ENCODE measurements at regions not wholly inside any gene's neighbourhood (a gene's known extent, or its start where the extent isn't known, plus 50 kb on each side); places are given as distances from the start of the nearest gene placed in this dataset.
A peak's percentile ranks its signal among the peaks of the same experiment; 100 is the strongest.

DNA sequence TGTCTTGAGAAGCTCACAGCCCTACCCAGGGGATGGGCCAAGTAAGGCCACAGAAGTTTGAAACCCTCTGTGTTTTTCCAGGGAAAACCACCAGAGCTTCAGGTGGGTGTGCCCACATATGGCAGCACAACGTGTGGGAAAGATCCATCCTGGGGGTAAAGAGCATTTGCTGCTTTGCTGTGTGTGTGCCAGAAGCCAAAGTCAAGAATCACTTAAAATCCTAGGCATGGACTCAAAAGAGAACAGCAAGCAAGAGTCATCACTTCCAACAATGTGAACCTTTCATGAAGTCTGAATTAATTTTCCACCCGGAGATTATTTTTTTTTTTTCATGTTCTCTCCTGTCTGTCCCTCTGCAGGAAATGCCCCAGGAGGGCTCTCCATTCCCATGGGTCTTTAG is 308.2 kb upstream of the SGK1 start:
- DNase-seq = no peak
- Histone ChIP-seq H3K9me3 (ENCODE audit: low read length) (no peaks in the 10 kb centered on the region), H2AFZ (ENCODE audit: low read length) (no peak overlapping the region), H3K27me3 (ENCODE audit: low read length) (no peaks in the 10 kb centered on the region), H3K36me3 (ENCODE audit: insufficient read depth, low read length) (no peaks in the 10 kb centered on the region), H3K79me2 (ENCODE audit: low read length) (no peaks in the 10 kb centered on the region), H3K4me3 (ENCODE audit: low read length) (no peak overlapping the region), H3K9ac (ENCODE audit: low read length) (no peak overlapping the region), H3K4me1 (ENCODE audit: low read length) (peaks cover 10% of the 10 kb centered on the region), H3K27ac (ENCODE audit: low read length) (no peak overlapping the region), H3K9me2 (replicated peaks; ENCODE audit: insufficient read depth, low read length) (no peaks in the 10 kb centered on the region), H3K4me2 (ENCODE audit: low read depth, low read length, poor library complexity, severe bottlenecking) (no peak overlapping the region), H4K20me1 (ENCODE audit: insufficient read depth, low read depth, low read length) (no peaks in the 10 kb centered on the region)

DNA sequence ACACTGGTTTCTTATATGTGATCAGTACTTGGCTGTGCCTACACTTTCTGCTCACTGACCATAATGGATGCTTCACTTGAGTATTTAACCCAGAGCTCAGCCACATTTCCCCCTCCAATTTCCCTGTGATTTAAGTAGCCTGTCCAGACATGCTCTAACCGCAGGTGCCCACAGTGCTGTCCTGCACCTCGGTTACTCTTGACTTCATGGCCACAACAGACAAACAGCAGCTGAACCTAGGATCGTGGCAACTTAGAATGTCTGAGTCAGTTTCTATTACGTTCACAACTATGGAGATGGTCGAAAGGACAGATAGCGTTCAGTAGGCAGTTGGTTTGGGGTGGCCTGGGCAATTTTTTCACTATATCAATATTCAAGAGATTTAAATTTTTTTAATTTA is 306.9 kb upstream of the SGK1 start:
- H3K4me1 ChIP-seq (ENCODE audit: low read length) = no peaks in the 10 kb centered on the region
- H3K4me3 ChIP-seq (ENCODE audit: low read length) = no peak overlapping the region
- no peaks in the 10 kb centered on the region for H3K79me2 ChIP-seq (ENCODE audit: low read length)
- no peak overlapping the region for H3K9ac ChIP-seq (ENCODE audit: low read length)
- no peaks in the 10 kb centered on the region for H3K27me3 ChIP-seq (ENCODE audit: low read length)
- no peaks in the 10 kb centered on the region for H4K20me1 ChIP-seq (ENCODE audit: insufficient read depth, low read depth, low read length)
- H3K27ac ChIP-seq (ENCODE audit: low read length) = no peak overlapping the region
- H3K9me2 ChIP-seq (replicated peaks; ENCODE audit: insufficient read depth, low read length) = no peaks in the 10 kb centered on the region
- H2AFZ ChIP-seq (ENCODE audit: low read length) = no peak overlapping the region
- no peaks in the 10 kb centered on the region for H3K9me3 ChIP-seq (ENCODE audit: low read length)
- DNase-seq = no peak
- no peaks in the 10 kb centered on the region for H3K36me3 ChIP-seq (ENCODE audit: insufficient read depth, low read length)
- no peak overlapping the region for H3K4me2 ChIP-seq (ENCODE audit: low read depth, low read length, poor library complexity, severe bottlenecking)

DNA sequence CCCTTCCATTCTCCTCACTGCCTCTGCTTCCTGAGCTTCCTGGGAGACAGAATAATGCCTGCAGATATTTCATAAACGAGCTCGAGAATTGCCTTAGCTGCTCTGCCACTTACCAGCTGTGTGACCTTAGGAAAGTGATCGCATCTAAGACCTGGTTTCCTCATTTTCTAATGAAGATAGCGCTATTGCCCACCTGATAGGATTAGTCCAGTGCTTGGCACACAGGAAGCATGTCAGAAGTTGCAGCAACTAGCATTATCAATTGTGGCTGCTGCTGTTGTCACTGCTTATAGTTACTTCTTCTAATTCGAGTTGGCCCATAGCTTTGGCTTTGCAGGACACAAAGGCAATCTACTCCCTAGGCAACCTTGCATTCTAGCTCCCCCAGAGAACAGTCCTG is 305.5 kb upstream of the SGK1 start:
- H3K9me2 ChIP-seq (replicated peaks; ENCODE audit: insufficient read depth, low read length) = no peaks in the 10 kb centered on the region
- no peak for DNase-seq
- H3K4me2 ChIP-seq (ENCODE audit: low read depth, low read length, poor library complexity, severe bottlenecking) = no peak overlapping the region

DNA sequence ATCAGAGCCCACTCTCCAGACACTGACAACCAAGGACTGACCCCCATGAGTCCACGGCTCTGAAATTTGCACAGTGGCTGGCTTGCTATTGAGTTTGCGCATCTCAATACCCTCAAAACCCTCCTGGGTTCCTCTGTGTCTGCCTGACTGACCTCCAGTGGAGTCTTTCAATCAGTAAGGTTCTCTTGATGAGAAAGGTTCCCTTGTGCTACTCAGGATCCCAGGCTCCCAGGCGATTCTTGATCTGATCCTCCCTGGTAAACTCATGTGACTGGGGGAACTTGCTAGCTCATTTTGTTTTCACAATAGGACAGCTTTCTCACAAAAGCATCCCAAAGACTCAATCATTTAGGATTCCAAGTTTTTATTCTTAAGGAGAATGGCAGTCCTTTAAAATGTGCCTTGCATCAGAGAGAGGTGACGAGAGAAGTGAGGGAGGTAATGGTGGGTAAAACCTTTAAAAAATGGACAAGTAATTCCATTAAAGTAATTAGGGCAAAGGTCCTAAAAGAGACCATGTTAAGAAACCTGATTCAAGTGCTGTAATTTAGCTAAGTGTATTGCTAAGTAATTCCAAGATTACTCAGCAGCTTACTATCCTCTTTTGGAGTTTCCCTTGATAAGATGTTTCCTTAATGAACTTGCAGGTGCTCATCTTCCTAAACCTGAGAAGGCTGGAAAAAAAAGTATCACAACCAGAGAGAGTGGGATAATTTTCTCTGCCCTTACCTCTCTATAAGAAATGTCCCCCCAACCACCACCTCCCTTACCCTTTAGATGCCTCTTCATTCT is 304.7 kb upstream of the SGK1 start:
- Histone ChIP-seq H3K36me3 (ENCODE audit: insufficient read depth, low read length) (no peaks in the 10 kb centered on the region), H3K4me1 (ENCODE audit: low read length) (no peaks in the 10 kb centered on the region), H4K20me1 (ENCODE audit: insufficient read depth, low read depth, low read length) (no peaks in the 10 kb centered on the region), H3K27ac (ENCODE audit: low read length) (no peak overlapping the region), H3K79me2 (ENCODE audit: low read length) (no peaks in the 10 kb centered on the region), H3K4me3 (ENCODE audit: low read length) (no peak overlapping the region), H3K9me2 (replicated peaks; ENCODE audit: insufficient read depth, low read length) (no peaks in the 10 kb centered on the region), H3K27me3 (ENCODE audit: low read length) (no peaks in the 10 kb centered on the region), H2AFZ (ENCODE audit: low read length) (no peak overlapping the region), H3K9me3 (ENCODE audit: low read length) (no peaks in the 10 kb centered on the region), H3K9ac (ENCODE audit: low read length) (no peak overlapping the region), H3K4me2 (ENCODE audit: low read depth, low read length, poor library complexity, severe bottlenecking) (no peak overlapping the region)
- DNase-seq = no peak

More for the DNA sequence above, 305.5 kb upstream of the SGK1 start:
- Histone ChIP-seq H3K4me3 (ENCODE audit: low read length) (no peak overlapping the region), H3K79me2 (ENCODE audit: low read length) (no peaks in the 10 kb centered on the region), H3K36me3 (ENCODE audit: insufficient read depth, low read length) (no peaks in the 10 kb centered on the region), H3K4me1 (ENCODE audit: low read length) (no peaks in the 10 kb centered on the region), H3K9me3 (ENCODE audit: low read length) (no peaks in the 10 kb centered on the region), H3K27ac (ENCODE audit: low read length) (no peak overlapping the region), H2AFZ (ENCODE audit: low read length) (no peak overlapping the region), H3K27me3 (ENCODE audit: low read length) (no peaks in the 10 kb centered on the region), H3K9ac (ENCODE audit: low read length) (no peak overlapping the region), H4K20me1 (ENCODE audit: insufficient read depth, low read depth, low read length) (no peaks in the 10 kb centered on the region)

DNA sequence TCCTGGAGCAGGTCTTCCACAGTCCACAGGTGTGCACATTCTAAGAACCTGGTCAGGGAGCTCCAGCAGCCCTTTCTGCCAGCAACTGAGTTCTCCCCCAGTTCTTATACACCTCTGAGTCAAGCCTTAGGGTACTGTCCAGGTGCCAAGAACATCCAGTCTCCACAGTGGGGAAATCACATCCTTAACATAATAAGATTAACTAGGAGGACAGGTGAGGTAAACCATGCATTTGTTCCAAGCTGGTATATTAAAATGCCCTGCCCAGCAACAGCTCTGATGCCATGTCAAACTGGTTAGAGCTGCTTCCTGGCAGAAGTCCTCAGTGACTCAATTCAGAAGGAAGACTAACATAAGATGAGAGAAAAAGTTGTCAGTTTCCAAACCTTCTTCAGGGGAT is 303.9 kb upstream of the SGK1 start:
- H3K4me1 ChIP-seq (ENCODE audit: low read length) = no peaks in the 10 kb centered on the region
- no peak overlapping the region for H3K27ac ChIP-seq (ENCODE audit: low read length)
- no peak overlapping the region for H3K4me2 ChIP-seq (ENCODE audit: low read depth, low read length, poor library complexity, severe bottlenecking)
- no peak overlapping the region for H2AFZ ChIP-seq (ENCODE audit: low read length)
- no peaks in the 10 kb centered on the region for H3K9me2 ChIP-seq (replicated peaks; ENCODE audit: insufficient read depth, low read length)
- no peaks in the 10 kb centered on the region for H3K36me3 ChIP-seq (ENCODE audit: insufficient read depth, low read length)
- H3K9ac ChIP-seq (ENCODE audit: low read length) = no peak overlapping the region
- no peaks in the 10 kb centered on the region for H3K9me3 ChIP-seq (ENCODE audit: low read length)
- H3K4me3 ChIP-seq (ENCODE audit: low read length) = no peak overlapping the region
- H3K27me3 ChIP-seq (ENCODE audit: low read length) = no peaks in the 10 kb centered on the region
- no peak for DNase-seq
- no peaks in the 10 kb centered on the region for H3K79me2 ChIP-seq (ENCODE audit: low read length)
- no peaks in the 10 kb centered on the region for H4K20me1 ChIP-seq (ENCODE audit: insufficient read depth, low read depth, low read length)

DNA sequence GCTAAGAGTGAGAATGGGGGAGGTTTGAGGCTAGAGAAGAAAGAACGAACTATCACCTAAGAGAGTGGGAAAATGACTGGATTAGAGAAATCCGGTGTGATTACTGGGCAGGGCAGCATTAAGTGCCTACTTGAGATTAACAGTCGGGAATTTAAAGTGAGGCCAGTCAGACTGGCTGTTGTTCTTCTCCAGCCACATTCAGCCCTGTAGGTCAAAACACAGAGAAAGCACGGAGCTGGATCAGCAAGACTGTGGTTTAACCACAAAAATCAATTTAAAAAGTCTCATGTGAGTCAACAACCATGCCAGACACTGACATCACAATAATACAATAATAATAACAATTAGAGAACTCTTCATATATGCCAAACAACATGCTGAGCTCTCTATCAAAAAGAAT is 301.9 kb upstream of the SGK1 start:
- Histone ChIP-seq H3K27me3 (ENCODE audit: low read length) (no peaks in the 10 kb centered on the region; the same call in 1 of the 2 replicates), H3K4me1 (ENCODE audit: low read length) (no peaks in the 10 kb centered on the region), H3K9me2 (replicated peaks; ENCODE audit: insufficient read depth, low read length) (no peaks in the 10 kb centered on the region), H3K9ac (ENCODE audit: low read length) (no peak overlapping the region), H3K36me3 (ENCODE audit: insufficient read depth, low read length) (no peaks in the 10 kb centered on the region), H3K4me2 (ENCODE audit: low read depth, low read length, poor library complexity, severe bottlenecking) (no peak overlapping the region), H3K9me3 (ENCODE audit: low read length) (no peaks in the 10 kb centered on the region), H3K4me3 (ENCODE audit: low read length) (no peak overlapping the region), H3K79me2 (ENCODE audit: low read length) (no peaks in the 10 kb centered on the region), H4K20me1 (ENCODE audit: insufficient read depth, low read depth, low read length) (no peaks in the 10 kb centered on the region), H3K27ac (ENCODE audit: low read length) (no peak overlapping the region), H2AFZ (ENCODE audit: low read length) (no peak overlapping the region)
- DNase-seq = no peak

DNA sequence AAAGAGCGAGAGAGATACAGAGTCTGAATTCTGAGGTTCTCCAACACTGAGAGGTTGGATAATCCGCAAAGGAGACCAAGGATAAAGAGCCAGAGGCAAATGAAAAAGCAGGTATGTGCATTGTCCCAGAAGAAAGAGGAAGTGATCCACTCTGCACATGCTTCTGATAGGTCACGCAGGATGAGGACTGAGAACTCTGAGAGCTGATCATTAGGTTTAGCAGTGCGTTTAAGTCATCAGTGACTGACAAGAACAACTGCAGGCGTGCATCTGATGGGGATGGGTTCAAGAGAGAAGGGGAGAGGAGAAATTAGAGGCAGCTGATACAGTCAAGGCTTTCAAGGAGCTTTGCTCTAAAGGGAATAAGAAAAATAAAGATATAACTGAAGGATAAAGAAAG is 301.2 kb upstream of the SGK1 start:
- H3K4me3 ChIP-seq (ENCODE audit: low read length) = no peak overlapping the region

DNA sequence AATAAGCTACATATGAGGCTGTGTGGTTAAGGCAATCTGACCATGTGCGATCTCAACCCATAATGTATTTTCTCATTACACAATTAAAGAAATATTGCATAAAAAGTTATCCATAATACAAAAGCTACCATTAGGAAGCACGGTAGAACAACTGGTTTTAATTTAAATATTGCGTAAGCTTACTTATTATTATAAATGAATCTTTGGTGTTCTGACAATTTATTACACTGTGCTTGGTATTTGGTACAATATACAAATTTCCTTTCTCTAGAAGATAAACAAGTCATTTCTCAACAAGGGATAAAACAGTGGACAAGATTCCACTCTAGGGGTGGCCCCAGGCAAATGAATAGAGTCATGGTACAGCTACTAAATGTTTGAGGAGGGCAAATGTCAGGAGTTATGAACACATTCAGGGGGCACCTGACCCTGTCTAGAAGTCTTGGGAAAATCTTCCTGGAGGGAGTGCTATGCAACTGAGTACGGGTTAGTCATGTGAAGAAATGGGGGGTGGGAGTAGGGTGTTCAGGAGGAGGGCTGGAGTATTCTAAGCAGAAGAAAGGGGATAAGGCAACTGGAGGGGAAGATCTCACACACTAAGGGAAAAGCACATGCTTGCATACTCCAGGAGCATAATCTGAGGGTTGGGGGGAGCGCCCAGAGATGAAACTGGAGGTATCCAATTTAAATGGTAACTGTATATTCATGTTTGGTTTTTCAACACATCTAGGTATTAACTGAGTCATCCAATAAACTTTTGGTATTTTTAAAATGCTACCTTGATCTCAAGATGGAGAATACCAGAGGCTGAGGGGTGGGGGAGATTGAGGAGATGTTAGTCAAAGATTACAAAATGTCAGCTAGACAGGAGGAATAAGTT is 296.9 kb upstream of the SGK1 start:
- no peaks in the 10 kb centered on the region; the same call in 1 of the 2 replicates for H3K27me3 ChIP-seq (ENCODE audit: low read length)
- DNase-seq = no peak
- no peaks in the 10 kb centered on the region for H3K9me3 ChIP-seq (ENCODE audit: low read length)
- no peaks in the 10 kb centered on the region for H4K20me1 ChIP-seq (ENCODE audit: insufficient read depth, low read depth, low read length)
- no peaks in the 10 kb centered on the region for H3K4me1 ChIP-seq (ENCODE audit: low read length)
- H3K9me2 ChIP-seq (replicated peaks; ENCODE audit: insufficient read depth, low read length) = no peaks in the 10 kb centered on the region
- H2AFZ ChIP-seq (ENCODE audit: low read length) = no peak overlapping the region
- no peaks in the 10 kb centered on the region for H3K79me2 ChIP-seq (ENCODE audit: low read length)
- H3K27ac ChIP-seq (ENCODE audit: low read length) = no peak overlapping the region
- H3K4me3 ChIP-seq (ENCODE audit: low read length) = no peak overlapping the region
- H3K36me3 ChIP-seq (ENCODE audit: insufficient read depth, low read length) = no peaks in the 10 kb centered on the region
- H3K4me2 ChIP-seq (ENCODE audit: low read depth, low read length, poor library complexity, severe bottlenecking) = no peak overlapping the region
- no peak overlapping the region for H3K9ac ChIP-seq (ENCODE audit: low read length)

More for the DNA sequence above, 301.2 kb upstream of the SGK1 start:
- Histone ChIP-seq H3K4me2 (ENCODE audit: low read depth, low read length, poor library complexity, severe bottlenecking) (no peak overlapping the region), H3K27me3 (ENCODE audit: low read length) (no peaks in the 10 kb centered on the region; the same call in 1 of the 2 replicates), H3K79me2 (ENCODE audit: low read length) (no peaks in the 10 kb centered on the region), H2AFZ (ENCODE audit: low read length) (no peak overlapping the region), H3K9me2 (replicated peaks; ENCODE audit: insufficient read depth, low read length) (no peaks in the 10 kb centered on the region), H3K36me3 (ENCODE audit: insufficient read depth, low read length) (no peaks in the 10 kb centered on the region), H4K20me1 (ENCODE audit: insufficient read depth, low read depth, low read length) (no peaks in the 10 kb centered on the region), H3K9ac (ENCODE audit: low read length) (no peak overlapping the region), H3K27ac (ENCODE audit: low read length) (no peak overlapping the region), H3K9me3 (ENCODE audit: low read length) (no peaks in the 10 kb centered on the region), H3K4me1 (ENCODE audit: low read length) (no peaks in the 10 kb centered on the region)
- peak; percentile 52 for DNase-seq

Data from Karpas-422 (cell line).